ENCODE measurements at regions not wholly inside any gene's neighbourhood (a gene's known extent, or its start where the extent isn't known, plus 50 kb on each side); places are given as distances from the start of the nearest gene placed in this dataset.
A peak's percentile ranks its signal among the peaks of the same experiment; 100 is the strongest.

- Histone ChIP-seq H3K27ac (no peak overlapping the region), H3K9me3 (no peaks in the 10 kb centered on the region), H3K36me3 (no peaks in the 10 kb centered on the region), H3K27me3 (replicated peaks; ENCODE audit: insufficient read depth) (no peaks in the 10 kb centered on the region), H3K4me3 (no peak overlapping the region), H3K4me1 (replicated peaks) (no peaks in the 10 kb centered on the region)
- intact Hi-C loops (cut with DNase I): loop anchor here (5.0 kb wide), 2 partner anchors 36 to 79 kb away; no protein-coding TSS in a partner anchor
- TF ChIP-seq POLR2AphosphoS5 (IDR thresholded peaks at IDR 0.05): no peak
- TF ChIP-seq POLR2A (IDR thresholded peaks at IDR 0.05): no peak
- TF ChIP-seq, protein P1, sequence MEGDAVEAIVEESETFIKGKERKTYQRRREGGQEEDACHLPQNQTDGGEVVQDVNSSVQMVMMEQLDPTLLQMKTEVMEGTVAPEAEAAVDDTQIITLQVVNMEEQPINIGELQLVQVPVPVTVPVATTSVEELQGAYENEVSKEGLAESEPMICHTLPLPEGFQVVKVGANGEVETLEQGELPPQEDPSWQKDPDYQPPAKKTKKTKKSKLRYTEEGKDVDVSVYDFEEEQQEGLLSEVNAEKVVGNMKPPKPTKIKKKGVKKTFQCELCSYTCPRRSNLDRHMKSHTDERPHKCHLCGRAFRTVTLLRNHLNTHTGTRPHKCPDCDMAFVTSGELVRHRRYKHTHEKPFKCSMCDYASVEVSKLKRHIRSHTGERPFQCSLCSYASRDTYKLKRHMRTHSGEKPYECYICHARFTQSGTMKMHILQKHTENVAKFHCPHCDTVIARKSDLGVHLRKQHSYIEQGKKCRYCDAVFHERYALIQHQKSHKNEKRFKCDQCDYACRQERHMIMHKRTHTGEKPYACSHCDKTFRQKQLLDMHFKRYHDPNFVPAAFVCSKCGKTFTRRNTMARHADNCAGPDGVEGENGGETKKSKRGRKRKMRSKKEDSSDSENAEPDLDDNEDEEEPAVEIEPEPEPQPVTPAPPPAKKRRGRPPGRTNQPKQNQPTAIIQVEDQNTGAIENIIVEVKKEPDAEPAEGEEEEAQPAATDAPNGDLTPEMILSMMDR (IDR thresholded peaks at IDR 0.05): peak in 3 of 4 experiments; percentile 48 to 61 (median 54)
- peak; percentile 36 for DNase-seq (ENCODE audit: low spot score)
- WGBS: 77% methylated on average over 20 of the region's 20 CpGs
Measured at GRCh38 chr2:64831134-64831976, 157.8 kb upstream of the SLC1A4 start.

DNA sequence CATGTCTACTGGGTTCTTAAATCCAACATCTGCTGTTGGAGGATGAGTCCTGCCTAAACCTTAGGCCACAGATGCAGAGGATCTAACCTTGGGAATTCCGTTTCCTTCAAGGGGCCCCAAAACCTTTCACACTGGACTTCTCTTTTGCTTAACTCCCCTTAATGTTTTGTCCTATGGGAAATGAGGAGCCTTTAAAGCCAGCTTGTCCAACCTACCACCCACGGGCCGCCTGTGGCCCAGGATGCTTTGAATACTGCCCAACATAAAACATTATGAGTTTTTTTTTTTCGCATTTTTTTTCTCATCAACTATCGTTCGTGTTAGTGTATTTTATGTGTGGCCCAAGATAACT lies 157.2 kb upstream of the SLC1A4 start:
- no peaks in the 10 kb centered on the region for H3K27me3 ChIP-seq (replicated peaks; ENCODE audit: insufficient read depth)
- intact Hi-C loops (cut with DNase I): loop anchor here (5.0 kb wide), 2 partner anchors 35 to 80 kb away; no protein-coding TSS in a partner anchor
- DNase-seq (ENCODE audit: low spot score): no peak
- no peaks in the 10 kb centered on the region for H3K9me3 ChIP-seq
- TF ChIP-seq POLR2A (IDR thresholded peaks at IDR 0.05) (no peak), POLR2AphosphoS5 (IDR thresholded peaks at IDR 0.05) (no peak)
- TF ChIP-seq, protein P1 (IDR thresholded peaks at IDR 0.05): no peak
- H3K4me3 ChIP-seq: no peak overlapping the region
- H3K27ac ChIP-seq: no peak overlapping the region
- WGBS: 83% methylated on average over 6 of the region's 6 CpGs
- no peaks in the 10 kb centered on the region for H3K36me3 ChIP-seq
- no peaks in the 10 kb centered on the region for H3K4me1 ChIP-seq (replicated peaks)

DNA sequence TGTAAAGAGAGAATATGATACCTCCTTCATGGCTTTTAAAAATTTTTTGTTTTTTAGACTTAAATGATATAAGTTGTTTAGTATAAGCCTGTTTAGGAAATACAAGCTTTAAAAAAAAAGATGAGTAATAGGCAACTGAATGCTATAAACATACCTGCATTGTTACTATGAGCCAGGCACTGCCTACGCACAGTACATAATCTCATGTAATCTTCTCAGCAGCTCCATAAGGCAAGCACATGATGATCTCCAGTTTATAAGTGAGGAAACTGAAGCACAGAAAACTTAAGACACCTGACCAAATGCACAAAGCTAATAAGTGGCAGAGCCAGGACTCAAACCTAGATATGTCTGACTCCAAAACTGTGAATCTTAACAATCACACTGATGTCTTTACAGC lies 156.3 kb upstream of the SLC1A4 start:
- intact Hi-C loops (cut with DNase I): loop anchor here (5.0 kb wide), 2 partner anchors 34 to 81 kb away; no protein-coding TSS in a partner anchor
- no peak for TF ChIP-seq POLR2AphosphoS5 (IDR thresholded peaks at IDR 0.05)
- TF ChIP-seq, protein P1 (IDR thresholded peaks at IDR 0.05): no peak
- TF ChIP-seq POLR2A (IDR thresholded peaks at IDR 0.05): no peak
- Histone ChIP-seq H3K4me3 (no peak overlapping the region), H3K36me3 (no peaks in the 10 kb centered on the region), H3K27me3 (replicated peaks; ENCODE audit: insufficient read depth) (no peaks in the 10 kb centered on the region), H3K4me1 (replicated peaks) (no peaks in the 10 kb centered on the region), H3K9me3 (no peaks in the 10 kb centered on the region), H3K27ac (no peak overlapping the region)
- WGBS: 98% methylated on average over 1 of the region's 1 CpG
- DNase-seq (ENCODE audit: low spot score): no peak

- Histone ChIP-seq H3K9me3 (no peaks in the 10 kb centered on the region), H3K4me1 (replicated peaks) (no peaks in the 10 kb centered on the region), H3K27me3 (replicated peaks; ENCODE audit: insufficient read depth) (no peaks in the 10 kb centered on the region), H3K4me3 (no peak overlapping the region), H3K36me3 (no peaks in the 10 kb centered on the region), H3K27ac (no peak overlapping the region)
- DNase-seq (ENCODE audit: low spot score): no peak
- intact Hi-C loops (cut with DNase I): no loop called here
- WGBS: 53% methylated on average over 5 of the region's 5 CpGs
- no peak for TF ChIP-seq POLR2AphosphoS5 (IDR thresholded peaks at IDR 0.05)
- TF ChIP-seq, protein P1 (IDR thresholded peaks at IDR 0.05): no peak
- no peak for TF ChIP-seq POLR2A (IDR thresholded peaks at IDR 0.05)
Measured at GRCh38 chr2:64836566-64836965, 152.6 kb upstream of the SLC1A4 start.
